ENCODE measurements at regions not wholly inside any gene's neighbourhood (a gene's known extent, or its start where the extent isn't known, plus 50 kb on each side); places are given as distances from the start of the nearest gene placed in this dataset.
A peak's percentile ranks its signal among the peaks of the same experiment; 100 is the strongest.

- no peak for TF ChIP-seq PBX3 (IDR thresholded peaks at IDR 0.05)
- TF ChIP-seq E2F6 (IDR thresholded peaks at IDR 0.05; ENCODE audit: borderline replicate concordance, low read depth), result no peak
Observed at GRCh38 chr19:30896554-30896953, 452.7 kb downstream of the TSHZ3 start (continued).

GRCh38 chr19:30895946-30896345 is 453.3 kb downstream of the TSHZ3 start:
- no peak for ATAC-seq
- Histone ChIP-seq H3K4me2 (no peak overlapping the region), H3K27ac (no peak overlapping the region), H3K4me3 (no peak overlapping the region), H3K9me3 (no peaks in the 10 kb centered on the region), H3K4me1 (no peaks in the 10 kb centered on the region)
- DNase-seq (ENCODE audit: low read depth in 1 of 2, low spot score in 1 of 2), result no peak
- POLR2A ChIA-PET, result no interaction called here
- 17% methylated on average over 3 of the region's 3 CpGs for WGBS (ENCODE audit: missing lambda C conversion rate)
- FAIRE-seq, result no peak
- CTCF ChIA-PET, result interaction anchor here (1.3 kb wide), 1 partner anchor 213 kb away, joined by 3 read pairs; no protein-coding TSS in a partner anchor
- TF ChIP-seq RAD21 (conservative IDR thresholded peaks at IDR 0.05 in 1 of 2, IDR thresholded peaks at IDR 0.05 in 1 of 2) (0 out of 5 replicates have a peak, but pooled peaks of 1 of the 2 experiments have one; percentile 16), HOXB13 (CRISPR knock-in tag; IDR thresholded peaks at IDR 0.05; ENCODE audit: low read depth) (no peak)

- H3K4me2 ChIP-seq, result no peak overlapping the region
- no peak overlapping the region for H3K4me3 ChIP-seq
- DNase-seq (ENCODE audit: low read depth in 1 of 2, low spot score in 1 of 2), result no peak
- ChIA-PET CTCF (interaction anchor here (1.7 kb wide), 1 partner anchor 31 kb away, joined by 3 read pairs; no protein-coding TSS in a partner anchor), POLR2A (no interaction called here)
- H3K9me3 ChIP-seq, result no peaks in the 10 kb centered on the region
- no peak overlapping the region for H3K27ac ChIP-seq
- H3K4me1 ChIP-seq, result no peaks in the 10 kb centered on the region
- FAIRE-seq, result peak; percentile 85
- TF ChIP-seq USF2 (IDR thresholded peaks at IDR 0.05) (no peak), CHD2 (IDR thresholded peaks at IDR 0.05; ENCODE audit: low read length, partially characterized antibody) (no peak), CTCF (IDR thresholded peaks at IDR 0.05) (no peak), EP300 (IDR thresholded peaks at IDR 0.05) (no peak), POLR2AphosphoS2 (conservative IDR thresholded peaks at IDR 0.05; ENCODE audit: low read length) (no peak), HES2 (IDR thresholded peaks at IDR 0.05) (no peak), MAX (IDR thresholded peaks at IDR 0.05) (no peak), RARB (CRISPR knock-in tag; IDR thresholded peaks at IDR 0.05) (no peak), ZNF302 (CRISPR knock-in tag; IDR thresholded peaks at IDR 0.05) (no peak), GATA3 (IDR thresholded peaks at IDR 0.05; ENCODE audit: borderline replicate concordance) (no peak), ATOH8 (CRISPR knock-in tag; IDR thresholded peaks at IDR 0.05; ENCODE audit: low read depth) (no peak), RNF2 (IDR thresholded peaks at IDR 0.05; ENCODE audit: borderline replicate concordance, low read depth) (no peak)
- 10% methylated on average over 4 of the region's 4 CpGs for WGBS (ENCODE audit: missing lambda C conversion rate)
- ATAC-seq, result no peak
Observed at GRCh38 chr19:30891051-30891450, 458.2 kb downstream of the TSHZ3 start.
